ENCODE measurements at regions not wholly inside any gene's neighbourhood (a gene's known extent, or its start where the extent isn't known, plus 50 kb on each side); places are given as distances from the start of the nearest gene placed in this dataset.

DNA sequence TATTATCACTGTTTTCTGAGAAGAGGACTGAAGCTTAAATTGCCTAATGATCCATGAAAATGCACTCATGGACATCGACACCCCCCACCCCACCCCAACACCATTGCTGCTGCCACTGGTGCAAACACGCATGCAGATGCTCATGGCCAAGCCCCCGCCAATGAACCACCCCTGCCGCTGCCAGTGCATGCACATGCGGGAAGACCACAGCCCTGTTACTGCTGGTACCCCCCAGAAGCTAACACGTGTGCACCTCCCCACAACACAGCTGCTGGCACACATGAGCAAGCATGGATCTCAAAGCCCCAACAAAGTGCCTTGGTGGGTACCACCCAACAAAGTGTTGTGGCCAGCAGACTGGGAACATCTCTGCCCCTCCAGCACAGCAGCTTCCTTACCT lies 594.1 kb upstream of the FAT1 start:
- TF ChIP-seq GTF2F1 (IDR thresholded peaks at IDR 0.05; ENCODE audit: borderline replicate concordance, low read depth, low read length) (no peak), RNF2 (IDR thresholded peaks at IDR 0.05; ENCODE audit: borderline replicate concordance, low read depth, low read length, missing control alignments, poor library complexity, severe bottlenecking) (no peak), RBBP5 (IDR thresholded peaks at IDR 0.05; ENCODE audit: borderline replicate concordance, low read depth, low read length) (no peak), CEBPB (IDR thresholded peaks at IDR 0.05; ENCODE audit: low read depth, low read length) (no peak), POLR2AphosphoS5 (IDR thresholded peaks at IDR 0.05; ENCODE audit: low read depth, low read length) (no peak), BACH1 (IDR thresholded peaks at IDR 0.05; ENCODE audit: low read length) (no peak), RXRA (IDR thresholded peaks at IDR 0.05; ENCODE audit: insufficient read depth, low read depth, low read length) (no peak), EP300 (IDR thresholded peaks at IDR 0.05; ENCODE audit: borderline replicate concordance in 1 of 2, low read depth in 2 of 2, low read length in 2 of 2) (no peak)
- TF ChIP-seq, protein P1, sequence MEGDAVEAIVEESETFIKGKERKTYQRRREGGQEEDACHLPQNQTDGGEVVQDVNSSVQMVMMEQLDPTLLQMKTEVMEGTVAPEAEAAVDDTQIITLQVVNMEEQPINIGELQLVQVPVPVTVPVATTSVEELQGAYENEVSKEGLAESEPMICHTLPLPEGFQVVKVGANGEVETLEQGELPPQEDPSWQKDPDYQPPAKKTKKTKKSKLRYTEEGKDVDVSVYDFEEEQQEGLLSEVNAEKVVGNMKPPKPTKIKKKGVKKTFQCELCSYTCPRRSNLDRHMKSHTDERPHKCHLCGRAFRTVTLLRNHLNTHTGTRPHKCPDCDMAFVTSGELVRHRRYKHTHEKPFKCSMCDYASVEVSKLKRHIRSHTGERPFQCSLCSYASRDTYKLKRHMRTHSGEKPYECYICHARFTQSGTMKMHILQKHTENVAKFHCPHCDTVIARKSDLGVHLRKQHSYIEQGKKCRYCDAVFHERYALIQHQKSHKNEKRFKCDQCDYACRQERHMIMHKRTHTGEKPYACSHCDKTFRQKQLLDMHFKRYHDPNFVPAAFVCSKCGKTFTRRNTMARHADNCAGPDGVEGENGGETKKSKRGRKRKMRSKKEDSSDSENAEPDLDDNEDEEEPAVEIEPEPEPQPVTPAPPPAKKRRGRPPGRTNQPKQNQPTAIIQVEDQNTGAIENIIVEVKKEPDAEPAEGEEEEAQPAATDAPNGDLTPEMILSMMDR (IDR thresholded peaks at IDR 0.05; ENCODE audit: control extremely low read depth in 1 of 3, insufficient read depth in 1 of 3, low read depth in 1 of 3, low read length in 3 of 3), result no peak
- TF ChIP-seq, protein P2, sequence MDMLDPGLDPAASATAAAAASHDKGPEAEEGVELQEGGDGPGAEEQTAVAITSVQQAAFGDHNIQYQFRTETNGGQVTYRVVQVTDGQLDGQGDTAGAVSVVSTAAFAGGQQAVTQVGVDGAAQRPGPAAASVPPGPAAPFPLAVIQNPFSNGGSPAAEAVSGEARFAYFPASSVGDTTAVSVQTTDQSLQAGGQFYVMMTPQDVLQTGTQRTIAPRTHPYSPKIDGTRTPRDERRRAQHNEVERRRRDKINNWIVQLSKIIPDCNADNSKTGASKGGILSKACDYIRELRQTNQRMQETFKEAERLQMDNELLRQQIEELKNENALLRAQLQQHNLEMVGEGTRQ (IDR thresholded peaks at IDR 0.05; ENCODE audit: low read length), result no peak

All from H1 (cell line).